Tibial nerve (tissue), 3 donors: ENCODE measurements at regions not wholly inside any gene's neighbourhood (a gene's known extent, or its start where the extent isn't known, plus 50 kb on each side); places are given as distances from the start of the nearest gene placed in this dataset.

Source experiments
- CTCF ChIP-seq, 5 experiments: fragments of 200-600 bp in 3 of 5; fragments of 450-650 bp in 2 of 5; sonication (generic) in 3 of 5; IDR thresholded peaks; one replicate each; pipeline ENCODE4 v1.5.1; 2016 to 2019; ENCODE audit warnings: antibody characterized with exemption in 5 of 5, mild to moderate bottlenecking in 3 of 5, moderate library complexity in 2 of 5
- POLR2A ChIP-seq, 2 donors: fragments of 450-650 bp; IDR thresholded peaks; one replicate each; pipeline ENCODE4 v1.6.1; 2017; ENCODE audit warnings: antibody characterized with exemption in 2 of 2, mild to moderate bottlenecking in 2 of 2, moderate library complexity in 2 of 2

GRCh38 chr13:111035861-111036260 lies 79.2 kb upstream of the ARHGEF7 start:
- TF ChIP-seq CTCF (IDR thresholded peaks at IDR 0.05) = no peak
- TF ChIP-seq POLR2A (IDR thresholded peaks at IDR 0.05) = no peak
